ENCODE measurements at regions not wholly inside any gene's neighbourhood (a gene's known extent, or its start where the extent isn't known, plus 50 kb on each side); places are given as distances from the start of the nearest gene placed in this dataset.

GRCh38 chr2:62561586-62561985 lies 55.6 kb upstream of the TMEM17 start (continued):
- TF ChIP-seq ZBTB44 (tag by site-specific recombination; IDR thresholded peaks at IDR 0.05) (no peak), ZNF23 (tag by site-specific recombination; IDR thresholded peaks at IDR 0.05; ENCODE audit: borderline replicate concordance) (no peak)

DNA sequence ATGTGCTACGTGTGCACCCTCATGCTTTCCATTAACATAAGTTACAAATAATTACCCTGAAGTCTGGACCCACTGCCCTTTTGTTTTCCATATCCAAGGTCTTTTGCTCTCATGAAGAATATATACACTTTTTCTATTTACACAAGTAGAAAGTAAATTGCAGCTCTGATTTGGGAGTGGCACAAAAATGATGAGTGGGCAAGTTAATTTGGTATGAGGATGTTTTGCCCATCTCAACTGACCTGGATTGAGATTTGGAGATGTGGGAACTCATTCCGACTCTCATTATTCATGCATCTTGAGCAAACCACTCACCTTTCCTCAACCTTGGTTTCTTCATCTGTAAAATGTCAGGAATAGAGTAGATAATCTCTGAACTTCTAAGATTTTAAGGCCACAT lies 53.6 kb upstream of the TMEM17 start:
- CTCF ChIA-PET = interaction anchor here (0.7 kb wide), 1 partner anchor 469 kb away, joined by 3 read pairs; no protein-coding TSS in a partner anchor
- TF ChIP-seq ZNF248 (tag by site-specific recombination; IDR thresholded peaks at IDR 0.05) (no peak), ZNF133 (tag by site-specific recombination; IDR thresholded peaks at IDR 0.05) (no peak), ZNF670 (tag by site-specific recombination; IDR thresholded peaks at IDR 0.05; ENCODE audit: low read depth) (no peak), ZNF423 (tag by site-specific recombination; IDR thresholded peaks at IDR 0.05) (no peak), ZNF146 (tag by site-specific recombination; IDR thresholded peaks at IDR 0.05) (no peak)
- TF ChIP-seq, protein P1, sequence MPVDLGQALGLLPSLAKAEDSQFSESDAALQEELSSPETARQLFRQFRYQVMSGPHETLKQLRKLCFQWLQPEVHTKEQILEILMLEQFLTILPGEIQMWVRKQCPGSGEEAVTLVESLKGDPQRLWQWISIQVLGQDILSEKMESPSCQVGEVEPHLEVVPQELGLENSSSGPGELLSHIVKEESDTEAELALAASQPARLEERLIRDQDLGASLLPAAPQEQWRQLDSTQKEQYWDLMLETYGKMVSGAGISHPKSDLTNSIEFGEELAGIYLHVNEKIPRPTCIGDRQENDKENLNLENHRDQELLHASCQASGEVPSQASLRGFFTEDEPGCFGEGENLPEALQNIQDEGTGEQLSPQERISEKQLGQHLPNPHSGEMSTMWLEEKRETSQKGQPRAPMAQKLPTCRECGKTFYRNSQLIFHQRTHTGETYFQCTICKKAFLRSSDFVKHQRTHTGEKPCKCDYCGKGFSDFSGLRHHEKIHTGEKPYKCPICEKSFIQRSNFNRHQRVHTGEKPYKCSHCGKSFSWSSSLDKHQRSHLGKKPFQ (tag by site-specific recombination; IDR thresholded peaks at IDR 0.05) = no peak
- no peak overlapping the region for H3K4me3 ChIP-seq (ENCODE audit: low read depth, low read length)
- POLR2A ChIA-PET = no interaction called here
- H3K9me3 ChIP-seq (ENCODE audit: control insufficient read depth, insufficient read depth, low read depth, low read length) = no peaks in the 10 kb centered on the region
- no peak overlapping the region for H3K27ac ChIP-seq (ENCODE audit: extremely low read depth, low read depth, low read length)
- H3K36me3 ChIP-seq (ENCODE audit: control insufficient read depth in 2 of 2, insufficient read depth in 1 of 2, low read length in 2 of 2) = no peaks in the 10 kb centered on the region
- H3K4me1 ChIP-seq (ENCODE audit: control insufficient read depth, insufficient read depth, low read length) = no peaks in the 10 kb centered on the region

DNA sequence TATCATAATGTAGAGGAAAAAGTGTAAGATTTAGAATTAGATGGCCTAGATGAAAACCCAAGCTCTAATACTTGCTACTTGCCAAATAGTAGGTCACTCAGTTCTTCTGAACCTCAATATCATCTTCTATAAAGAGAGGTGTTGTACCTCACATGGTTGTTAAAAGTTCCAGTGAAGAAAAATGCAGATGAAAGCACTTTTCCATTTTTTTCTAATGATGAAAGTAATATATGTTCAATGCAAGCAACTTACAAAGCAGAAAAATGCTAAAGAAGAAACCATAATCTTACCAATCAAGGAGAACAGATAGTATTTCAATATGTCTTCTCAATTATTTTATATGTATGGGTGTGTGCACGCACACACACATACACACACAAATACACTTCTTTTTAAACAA lies 52.7 kb upstream of the TMEM17 start:
- H3K27ac ChIP-seq (ENCODE audit: extremely low read depth, low read depth, low read length) = no peak overlapping the region
- POLR2A ChIA-PET = no interaction called here
- H3K4me1 ChIP-seq (ENCODE audit: control insufficient read depth, insufficient read depth, low read length) = no peaks in the 10 kb centered on the region
- CTCF ChIA-PET = interaction anchor here (0.6 kb wide), 1 partner anchor 217 kb away, joined by 3 read pairs; no protein-coding TSS in a partner anchor
- TF ChIP-seq ZBTB48 (tag by site-specific recombination; IDR thresholded peaks at IDR 0.05) (no peak), ZBTB7A (tag by site-specific recombination; IDR thresholded peaks at IDR 0.05; ENCODE audit: low read depth) (no peak), MEIS1 (CRISPR knock-in tag; IDR thresholded peaks at IDR 0.05; ENCODE audit: borderline replicate concordance) (no peak), GLIS2 (tag by site-specific recombination; IDR thresholded peaks at IDR 0.05) (no peak), ZNF830 (tag by site-specific recombination; IDR thresholded peaks at IDR 0.05; ENCODE audit: low read depth) (no peak), SALL2 (tag by site-specific recombination; IDR thresholded peaks at IDR 0.05; ENCODE audit: borderline replicate concordance) (no peak), ZNF837 (tag by site-specific recombination; IDR thresholded peaks at IDR 0.05) (no peak), ZNF624 (tag by site-specific recombination; IDR thresholded peaks at IDR 0.05) (no peak)
- no peaks in the 10 kb centered on the region for H3K9me3 ChIP-seq (ENCODE audit: control insufficient read depth, insufficient read depth, low read depth, low read length)
- no peaks in the 10 kb centered on the region for H3K36me3 ChIP-seq (ENCODE audit: control insufficient read depth in 2 of 2, insufficient read depth in 1 of 2, low read length in 2 of 2)
- H3K4me3 ChIP-seq (ENCODE audit: low read depth, low read length) = no peak overlapping the region

GRCh38 chr2:62556086-62556485 lies 50.1 kb upstream of the TMEM17 start:
- POLR2A ChIA-PET = no interaction called here
- no peaks in the 10 kb centered on the region for H3K4me1 ChIP-seq (ENCODE audit: control insufficient read depth, insufficient read depth, low read length)
- CTCF ChIA-PET = no interaction called here
- no peaks in the 10 kb centered on the region for H3K36me3 ChIP-seq (ENCODE audit: control insufficient read depth in 2 of 2, insufficient read depth in 1 of 2, low read length in 2 of 2)
- no peaks in the 10 kb centered on the region for H3K9me3 ChIP-seq (ENCODE audit: control insufficient read depth, insufficient read depth, low read depth, low read length)
- H3K27ac ChIP-seq (ENCODE audit: extremely low read depth, low read depth, low read length) = no peak overlapping the region
- H3K4me3 ChIP-seq (ENCODE audit: low read depth, low read length) = no peak overlapping the region
- TF ChIP-seq ZNF621 (tag by site-specific recombination; IDR thresholded peaks at IDR 0.05) (no peak), ZNF530 (tag by site-specific recombination; IDR thresholded peaks at IDR 0.05; ENCODE audit: low read depth) (no peak), ZNF24 (tag by site-specific recombination; IDR thresholded peaks at IDR 0.05) (no peak), ZNF76 (tag by site-specific recombination; IDR thresholded peaks at IDR 0.05; ENCODE audit: borderline replicate concordance, low read depth) (no peak), ZNF473 (tag by site-specific recombination; IDR thresholded peaks at IDR 0.05) (no peak), ZNF501 (tag by site-specific recombination; IDR thresholded peaks at IDR 0.05) (no peak), ZFP37 (tag by site-specific recombination; IDR thresholded peaks at IDR 0.05) (no peak), ZNF426 (tag by site-specific recombination; IDR thresholded peaks at IDR 0.05) (no peak), SETDB1 (IDR thresholded peaks at IDR 0.05; ENCODE audit: insufficient read length, low read length) (no peak), YY2 (tag by site-specific recombination; IDR thresholded peaks at IDR 0.05) (no peak)
- TF ChIP-seq, protein P2, sequence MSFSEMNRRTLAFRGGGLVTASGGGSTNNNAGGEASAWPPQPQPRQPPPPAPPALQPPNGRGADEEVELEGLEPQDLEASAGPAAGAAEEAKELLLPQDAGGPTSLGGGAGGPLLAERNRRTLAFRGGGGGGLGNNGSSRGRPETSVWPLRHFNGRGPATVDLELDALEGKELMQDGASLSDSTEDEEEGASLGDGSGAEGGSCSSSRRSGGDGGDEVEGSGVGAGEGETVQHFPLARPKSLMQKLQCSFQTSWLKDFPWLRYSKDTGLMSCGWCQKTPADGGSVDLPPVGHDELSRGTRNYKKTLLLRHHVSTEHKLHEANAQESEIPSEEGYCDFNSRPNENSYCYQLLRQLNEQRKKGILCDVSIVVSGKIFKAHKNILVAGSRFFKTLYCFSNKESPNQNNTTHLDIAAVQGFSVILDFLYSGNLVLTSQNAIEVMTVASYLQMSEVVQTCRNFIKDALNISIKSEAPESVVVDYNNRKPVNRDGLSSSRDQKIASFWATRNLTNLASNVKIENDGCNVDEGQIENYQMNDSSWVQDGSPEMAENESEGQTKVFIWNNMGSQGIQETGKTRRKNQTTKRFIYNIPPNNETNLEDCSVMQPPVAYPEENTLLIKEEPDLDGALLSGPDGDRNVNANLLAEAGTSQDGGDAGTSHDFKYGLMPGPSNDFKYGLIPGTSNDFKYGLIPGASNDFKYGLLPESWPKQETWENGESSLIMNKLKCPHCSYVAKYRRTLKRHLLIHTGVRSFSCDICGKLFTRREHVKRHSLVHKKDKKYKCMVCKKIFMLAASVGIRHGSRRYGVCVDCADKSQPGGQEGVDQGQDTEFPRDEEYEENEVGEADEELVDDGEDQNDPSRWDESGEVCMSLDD (tag by site-specific recombination; IDR thresholded peaks at IDR 0.05) = no peak

Measured in HEK293 (cell line).